HFFc6 (cell line): ENCODE measurements at regions not wholly inside any gene's neighbourhood (a gene's known extent, or its start where the extent isn't known, plus 50 kb on each side); places are given as distances from the start of the nearest gene placed in this dataset.
A peak's percentile ranks its signal among the peaks of the same experiment; 100 is the strongest.

Experiments
- DNase-seq: peaks from one replicate; pipeline ENCODE4 v3.0.0-alpha.2; 2018
- H3K27ac Mint-ChIP-seq: 2 replicates; pipeline ENCODE4 v1.8.0; 2020; ENCODE audit warnings: mild to moderate bottlenecking, mixed read lengths
- H3K27me3 Mint-ChIP-seq: 2 replicates; pipeline ENCODE4 v1.8.0; 2021; ENCODE audit warnings: mild to moderate bottlenecking, moderate library complexity, mixed read lengths; ENCODE audit not compliant: insufficient read depth
- H3K36me3 Mint-ChIP-seq: 2 replicates; pipeline ENCODE4 v1.8.0; 2021; ENCODE audit warnings: low read depth, mixed read lengths
- H3K4me1 Mint-ChIP-seq: 2 replicates; pipeline ENCODE4 v1.8.0; 2020; ENCODE audit warnings: low read depth, mixed read lengths
- H3K4me3 Mint-ChIP-seq: 2 replicates; pipeline ENCODE4 v1.8.0; 2020; ENCODE audit warnings: mild to moderate bottlenecking, moderate library complexity, mixed read lengths
- H3K9me3 Mint-ChIP-seq: 2 replicates; pipeline ENCODE4 v1.8.0; 2020; ENCODE audit warnings: mild to moderate bottlenecking, mixed read lengths
- TF ChIP-seq, protein P1 (sequence below): fragments of 200-600 bp; sonication (generic); IDR thresholded peaks from 2 replicates; pipeline ENCODE4 v1.5.0; 2021; ENCODE audit warnings: antibody characterized with exemption, mild to moderate bottlenecking

GRCh38 chr21:23986987-23987386 is 1620.3 kb downstream of the MRPL39 start:
- no peaks in the 10 kb centered on the region; the same call in 1 of the 2 replicates for H3K27me3 Mint-ChIP-seq
- H3K4me3 Mint-ChIP-seq = no peak overlapping the region
- TF ChIP-seq, protein P1, sequence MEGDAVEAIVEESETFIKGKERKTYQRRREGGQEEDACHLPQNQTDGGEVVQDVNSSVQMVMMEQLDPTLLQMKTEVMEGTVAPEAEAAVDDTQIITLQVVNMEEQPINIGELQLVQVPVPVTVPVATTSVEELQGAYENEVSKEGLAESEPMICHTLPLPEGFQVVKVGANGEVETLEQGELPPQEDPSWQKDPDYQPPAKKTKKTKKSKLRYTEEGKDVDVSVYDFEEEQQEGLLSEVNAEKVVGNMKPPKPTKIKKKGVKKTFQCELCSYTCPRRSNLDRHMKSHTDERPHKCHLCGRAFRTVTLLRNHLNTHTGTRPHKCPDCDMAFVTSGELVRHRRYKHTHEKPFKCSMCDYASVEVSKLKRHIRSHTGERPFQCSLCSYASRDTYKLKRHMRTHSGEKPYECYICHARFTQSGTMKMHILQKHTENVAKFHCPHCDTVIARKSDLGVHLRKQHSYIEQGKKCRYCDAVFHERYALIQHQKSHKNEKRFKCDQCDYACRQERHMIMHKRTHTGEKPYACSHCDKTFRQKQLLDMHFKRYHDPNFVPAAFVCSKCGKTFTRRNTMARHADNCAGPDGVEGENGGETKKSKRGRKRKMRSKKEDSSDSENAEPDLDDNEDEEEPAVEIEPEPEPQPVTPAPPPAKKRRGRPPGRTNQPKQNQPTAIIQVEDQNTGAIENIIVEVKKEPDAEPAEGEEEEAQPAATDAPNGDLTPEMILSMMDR = no peak
- no peaks in the 10 kb centered on the region for H3K4me1 Mint-ChIP-seq
- H3K36me3 Mint-ChIP-seq = peaks cover 10% of the 10 kb centered on the region; the same call in 1 of the 2 replicates
- DNase-seq = no peak
- peaks cover 50% of the 10 kb centered on the region for H3K9me3 Mint-ChIP-seq
- no peak overlapping the region for H3K27ac Mint-ChIP-seq

- Mint-ChIP-seq H3K9me3 (peaks cover 50% of the 10 kb centered on the region), H3K4me3 (no peak overlapping the region), H3K27ac (no peak overlapping the region), H3K4me1 (no peaks in the 10 kb centered on the region), H3K36me3 (peaks cover 10% of the 10 kb centered on the region; the same call in 1 of the 2 replicates), H3K27me3 (no peaks in the 10 kb centered on the region; the same call in 1 of the 2 replicates)
- no peak for DNase-seq
- TF ChIP-seq, protein P1 = no peak
These were observed 1621.1 kb downstream of the MRPL39 start for GRCh38 chr21:23986214-23986613.

DNA sequence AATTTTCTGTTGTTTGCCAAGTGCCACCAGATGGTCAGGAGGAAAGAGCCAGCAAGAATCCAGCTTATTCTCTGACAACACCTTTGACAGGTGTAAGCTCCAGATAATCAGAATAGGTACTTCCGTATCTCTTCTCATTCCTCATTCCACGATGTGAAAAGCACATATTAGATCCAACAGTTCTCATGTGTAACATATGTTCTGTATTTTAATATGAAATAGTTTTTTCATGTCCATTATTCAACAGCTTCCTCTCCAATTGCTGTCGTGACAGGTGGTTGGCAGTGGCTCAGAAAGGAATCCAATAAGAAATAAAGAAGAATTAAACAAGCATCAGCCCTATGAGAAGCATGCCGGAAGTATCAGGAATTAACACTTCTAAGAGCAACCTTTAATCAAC is 1624.7 kb downstream of the MRPL39 start:
- peaks cover 52% of the 10 kb centered on the region for H3K9me3 Mint-ChIP-seq

DNA sequence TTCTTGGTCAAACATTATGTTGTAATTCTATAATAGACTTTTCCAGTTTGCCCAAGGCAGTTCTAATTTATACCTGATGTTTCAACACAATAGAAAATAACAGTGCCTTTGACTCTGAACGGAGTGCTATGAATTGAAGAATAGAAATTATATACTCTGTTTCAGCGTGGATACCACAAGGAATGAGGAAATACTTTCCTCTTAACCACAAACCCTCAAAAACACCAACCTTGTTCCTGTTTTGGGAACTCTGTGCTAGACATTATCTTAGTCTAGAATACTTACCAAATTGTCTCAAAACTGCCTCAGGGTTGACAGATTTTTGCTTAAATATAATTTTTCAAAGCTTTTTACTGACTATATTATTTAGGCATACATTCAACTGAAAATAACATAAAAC is 1629.3 kb downstream of the MRPL39 start:
- H3K4me1 Mint-ChIP-seq = no peaks in the 10 kb centered on the region
- DNase-seq = no peak
- peaks cover 35% of the 10 kb centered on the region for H3K9me3 Mint-ChIP-seq
- H3K27ac Mint-ChIP-seq = no peak overlapping the region
- peaks cover 5% of the 10 kb centered on the region for H3K36me3 Mint-ChIP-seq
- H3K27me3 Mint-ChIP-seq = peaks cover 2% of the 10 kb centered on the region
- no peak overlapping the region for H3K4me3 Mint-ChIP-seq
- TF ChIP-seq, protein P1 = no peak

More for the DNA sequence above, 1624.7 kb downstream of the MRPL39 start:
- Mint-ChIP-seq H3K36me3 (peaks cover 10% of the 10 kb centered on the region), H3K27ac (no peak overlapping the region), H3K4me3 (no peak overlapping the region), H3K27me3 (peaks cover 2% of the 10 kb centered on the region), H3K4me1 (no peaks in the 10 kb centered on the region)
- TF ChIP-seq, protein P1 = no peak
- no peak for DNase-seq

DNA sequence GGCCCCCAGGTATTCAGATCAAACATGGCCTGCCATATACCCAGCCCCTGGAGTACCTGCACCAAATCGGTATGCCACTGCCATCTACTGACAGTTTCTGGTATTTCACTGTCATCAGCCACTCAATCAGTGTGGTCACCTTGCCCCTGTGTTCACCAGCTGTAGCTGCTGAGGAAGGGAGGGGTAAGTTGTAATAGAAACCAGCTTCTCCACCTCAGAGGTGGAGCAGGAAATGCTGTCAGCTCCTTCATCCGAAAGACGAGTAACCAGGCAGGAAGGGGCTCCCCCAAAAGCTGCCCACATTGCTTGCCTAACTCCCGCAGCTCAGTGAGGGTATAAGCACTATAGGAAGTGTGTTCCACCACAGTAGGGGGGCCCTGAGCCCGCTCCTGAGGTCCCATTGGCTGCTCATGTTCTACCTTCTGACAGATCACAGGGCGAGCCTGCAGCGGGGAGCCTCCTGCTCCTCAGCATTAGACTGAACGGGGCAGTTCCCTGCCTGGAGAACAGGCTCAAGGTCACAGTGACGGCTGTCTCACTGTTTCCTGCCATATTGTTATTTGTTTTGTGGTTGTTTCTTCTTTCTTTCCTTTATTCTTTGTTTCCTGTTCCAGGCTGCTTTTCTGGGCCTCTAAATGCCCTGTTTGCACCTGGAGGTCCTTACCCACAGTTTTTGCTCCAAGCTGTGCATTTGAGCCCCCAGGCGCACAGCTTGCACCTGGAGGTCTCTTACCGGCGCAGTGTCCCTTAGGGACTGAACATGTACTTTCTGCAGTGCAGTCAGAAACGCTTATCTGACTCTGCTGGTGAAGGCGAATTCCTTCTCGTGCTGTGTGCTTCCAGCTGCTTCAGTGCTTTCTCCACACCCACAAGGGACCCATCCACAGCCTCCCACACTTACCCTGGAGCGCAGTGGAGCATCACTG is 1638.3 kb downstream of the MRPL39 start:
- H3K27me3 Mint-ChIP-seq = no peaks in the 10 kb centered on the region; the same call in none of the 2 replicates
- DNase-seq = no peak
- H3K27ac Mint-ChIP-seq = no peak overlapping the region
- TF ChIP-seq, protein P1 = peak; percentile 46
- peaks cover 54% of the 10 kb centered on the region for H3K9me3 Mint-ChIP-seq
- no peak overlapping the region for H3K4me3 Mint-ChIP-seq
- no peaks in the 10 kb centered on the region for H3K4me1 Mint-ChIP-seq
- peaks cover 4% of the 10 kb centered on the region; the same call in 1 of the 2 replicates for H3K36me3 Mint-ChIP-seq
